ENCODE measurements at regions not wholly inside any gene's neighbourhood (a gene's known extent, or its start where the extent isn't known, plus 50 kb on each side); places are given as distances from the start of the nearest gene placed in this dataset.
"Not testable (repeated sequence)": the region's sequence is repeated elsewhere in the genome, so short reads cannot be mapped to it uniquely, and the experiment has no call there.

DNA sequence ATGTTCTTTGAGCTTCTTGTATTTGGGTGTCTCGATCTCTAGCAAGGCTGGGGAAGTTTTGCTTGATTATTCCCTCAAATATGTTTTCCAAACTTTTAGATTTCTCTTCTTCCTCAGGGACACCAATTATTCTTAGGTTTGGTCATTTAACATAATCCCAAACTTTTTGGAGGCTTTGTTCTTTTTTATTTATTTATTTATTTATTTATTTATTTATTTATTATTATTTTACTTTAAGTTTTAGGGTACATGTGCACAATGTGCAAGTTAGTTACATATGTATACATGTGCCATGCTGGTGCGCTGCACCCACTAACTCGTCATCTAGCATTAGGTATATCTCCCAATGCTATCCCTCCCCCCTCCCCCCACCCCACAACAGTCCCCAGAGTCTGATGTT is 52.1 kb upstream of the POC5 start:
- TF ChIP-seq POLR2A (IDR thresholded peaks at IDR 0.05) = not testable (repeated sequence)
- TF ChIP-seq, protein P1, sequence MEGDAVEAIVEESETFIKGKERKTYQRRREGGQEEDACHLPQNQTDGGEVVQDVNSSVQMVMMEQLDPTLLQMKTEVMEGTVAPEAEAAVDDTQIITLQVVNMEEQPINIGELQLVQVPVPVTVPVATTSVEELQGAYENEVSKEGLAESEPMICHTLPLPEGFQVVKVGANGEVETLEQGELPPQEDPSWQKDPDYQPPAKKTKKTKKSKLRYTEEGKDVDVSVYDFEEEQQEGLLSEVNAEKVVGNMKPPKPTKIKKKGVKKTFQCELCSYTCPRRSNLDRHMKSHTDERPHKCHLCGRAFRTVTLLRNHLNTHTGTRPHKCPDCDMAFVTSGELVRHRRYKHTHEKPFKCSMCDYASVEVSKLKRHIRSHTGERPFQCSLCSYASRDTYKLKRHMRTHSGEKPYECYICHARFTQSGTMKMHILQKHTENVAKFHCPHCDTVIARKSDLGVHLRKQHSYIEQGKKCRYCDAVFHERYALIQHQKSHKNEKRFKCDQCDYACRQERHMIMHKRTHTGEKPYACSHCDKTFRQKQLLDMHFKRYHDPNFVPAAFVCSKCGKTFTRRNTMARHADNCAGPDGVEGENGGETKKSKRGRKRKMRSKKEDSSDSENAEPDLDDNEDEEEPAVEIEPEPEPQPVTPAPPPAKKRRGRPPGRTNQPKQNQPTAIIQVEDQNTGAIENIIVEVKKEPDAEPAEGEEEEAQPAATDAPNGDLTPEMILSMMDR (IDR thresholded peaks at IDR 0.05) = not testable (repeated sequence)
